Glomerular visceral epithelial cell (primary cell): ENCODE measurements at regions not wholly inside any gene's neighbourhood (a gene's known extent, or its start where the extent isn't known, plus 50 kb on each side); places are given as distances from the start of the nearest gene placed in this dataset.

Experiments
- DNase-seq: peaks from one replicate; pipeline ENCODE4 v3.0.0-alpha.2; 2016; ENCODE audit errors: extremely low spot score

DNA sequence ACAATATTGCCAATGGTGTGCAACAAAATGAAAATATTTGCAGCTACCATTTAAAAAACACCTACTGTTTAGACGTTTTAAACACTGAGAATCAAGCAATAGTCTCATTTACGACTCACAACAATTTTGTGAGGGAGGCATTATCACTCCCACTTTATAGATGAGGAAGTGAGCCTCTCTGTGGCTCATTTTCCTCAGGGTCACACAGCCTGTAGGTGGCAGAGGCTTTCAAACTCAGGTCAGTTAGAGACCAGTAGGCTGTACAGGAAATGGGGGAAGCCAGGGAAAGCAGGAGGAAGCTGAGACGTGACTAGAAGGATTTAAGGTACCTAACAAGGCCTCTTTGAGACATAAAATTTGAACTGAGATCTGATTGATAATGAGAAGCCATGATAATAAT, 95.0 kb upstream of the ZNF521 start:
- no peak for DNase-seq

DNA sequence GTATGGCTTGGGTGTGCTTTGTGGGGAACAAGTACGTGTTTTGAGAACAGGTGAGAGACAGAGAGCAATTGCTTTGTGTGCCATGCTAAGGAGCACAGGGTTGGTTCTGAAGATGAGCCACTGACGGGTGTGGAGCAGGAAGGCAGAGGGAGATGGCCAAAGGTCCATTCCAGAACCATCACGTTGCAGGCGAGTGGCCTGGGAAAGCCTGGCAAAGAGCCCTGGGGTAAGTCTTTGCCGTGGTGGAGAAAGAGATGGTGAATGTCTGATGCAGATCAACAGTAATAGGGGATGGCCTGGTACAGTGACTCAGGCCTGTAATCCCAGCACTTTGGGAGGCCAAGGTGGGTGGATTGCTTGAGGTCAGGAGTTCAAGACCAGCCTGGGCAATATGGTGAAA, 93.5 kb upstream of the ZNF521 start:
- DNase-seq: no peak

DNA sequence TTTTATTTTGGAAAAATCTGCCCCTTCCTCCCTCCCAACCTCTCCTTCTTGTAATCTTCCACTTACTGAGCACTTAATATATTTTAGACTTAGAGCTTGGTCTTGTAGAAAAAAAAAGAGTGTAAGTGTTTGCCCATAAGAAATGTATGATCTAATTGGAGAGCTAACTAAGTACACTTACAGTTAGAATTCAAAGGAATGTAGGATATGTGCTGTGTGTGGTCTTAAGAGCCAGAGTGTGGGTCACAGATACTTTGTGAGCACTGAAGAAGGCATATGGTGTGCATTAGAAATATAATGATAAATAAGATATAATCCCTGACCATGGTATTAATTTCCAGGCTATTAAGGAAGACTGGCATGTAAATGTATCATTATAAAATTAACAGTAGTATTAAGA, 91.8 kb upstream of the ZNF521 start:
- DNase-seq: no peak

DNA sequence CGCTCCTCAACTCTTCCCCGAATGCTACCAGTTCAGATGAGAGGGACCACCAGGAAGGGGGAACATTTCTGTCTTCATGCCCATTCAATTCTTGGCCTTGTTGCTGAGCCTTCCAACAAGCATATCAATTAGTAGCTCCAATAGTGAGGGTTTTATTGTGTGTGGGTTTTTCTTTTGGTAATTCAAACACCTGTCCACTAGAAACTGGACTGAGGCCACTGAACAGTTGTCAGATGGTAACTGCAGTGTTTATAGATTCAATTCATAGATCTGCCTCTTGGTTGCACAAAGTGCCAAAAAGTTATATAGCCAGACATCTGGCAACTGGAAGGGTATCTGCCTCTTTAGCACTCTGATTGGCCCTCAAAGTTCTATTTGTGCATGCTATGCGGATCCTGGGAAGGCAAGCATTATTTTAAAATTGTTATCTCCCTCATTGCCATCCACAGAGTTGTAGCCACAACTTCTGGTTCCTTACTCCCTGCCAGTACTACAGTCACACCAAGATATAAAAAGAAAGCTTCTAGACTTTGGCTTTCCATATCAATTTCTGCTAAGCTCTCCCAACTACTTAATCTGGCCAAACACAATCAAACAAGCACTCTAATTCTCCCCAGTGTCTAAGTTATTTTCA, 83.3 kb upstream of the ZNF521 start:
- DNase-seq: no peak

DNA sequence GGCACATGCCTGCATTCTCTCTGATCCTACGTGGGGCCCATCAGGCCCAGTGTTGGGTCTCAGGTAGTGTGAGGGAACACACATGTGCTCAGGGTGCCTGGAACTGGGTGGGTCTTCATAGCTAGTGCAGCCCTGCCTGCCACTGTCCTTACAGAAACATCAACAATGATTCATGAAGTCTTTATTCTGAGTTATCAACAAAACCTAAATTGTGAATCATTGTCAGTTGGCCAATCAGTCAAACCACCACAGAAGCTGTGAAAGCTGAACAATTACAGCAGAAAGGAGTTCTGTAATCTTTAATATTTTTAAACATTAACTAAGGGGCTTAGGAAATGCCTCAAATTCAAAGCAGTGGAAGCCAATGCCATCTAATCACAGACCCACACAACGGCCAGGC, 82.8 kb upstream of the ZNF521 start:
- DNase-seq: peak; percentile 65

DNA sequence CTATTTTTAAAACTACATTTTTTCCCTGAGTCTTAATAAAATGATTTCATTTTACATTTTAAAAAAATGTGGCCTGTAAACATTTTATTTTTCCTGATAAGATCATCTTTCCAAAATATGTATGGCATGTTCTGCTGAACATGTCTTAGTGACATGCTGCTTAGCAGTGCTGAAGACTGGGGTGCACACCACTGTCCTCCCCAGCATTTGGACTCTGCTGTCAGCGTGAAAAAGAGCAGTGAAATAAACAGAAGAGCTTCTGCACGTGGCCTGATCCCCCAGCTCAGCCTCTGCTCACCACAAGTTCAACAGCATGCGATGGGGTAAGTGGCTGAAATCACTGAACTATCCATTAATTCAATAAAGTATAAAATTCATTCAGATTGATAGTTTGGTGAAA, 81.6 kb upstream of the ZNF521 start:
- no peak for DNase-seq

DNA sequence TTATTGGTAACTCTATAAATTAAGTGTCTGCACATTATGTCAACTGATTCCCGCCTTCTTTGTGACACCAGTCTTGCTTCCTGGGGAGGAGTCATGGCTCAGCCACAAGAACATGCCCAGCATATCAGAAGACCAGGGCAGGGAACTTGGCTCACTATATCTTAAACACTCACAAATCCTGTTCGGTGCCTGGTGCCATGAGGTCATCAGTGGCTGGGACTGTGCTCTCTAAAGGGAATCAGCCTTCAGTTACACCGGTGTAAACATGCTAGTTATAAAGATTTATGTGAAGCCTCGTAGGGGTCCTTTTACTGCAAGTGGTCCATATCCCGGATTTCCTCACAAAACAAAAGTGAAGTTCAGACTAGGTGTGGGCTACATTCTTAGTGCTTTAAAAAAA, 73.1 kb upstream of the ZNF521 start:
- DNase-seq: no peak

DNA sequence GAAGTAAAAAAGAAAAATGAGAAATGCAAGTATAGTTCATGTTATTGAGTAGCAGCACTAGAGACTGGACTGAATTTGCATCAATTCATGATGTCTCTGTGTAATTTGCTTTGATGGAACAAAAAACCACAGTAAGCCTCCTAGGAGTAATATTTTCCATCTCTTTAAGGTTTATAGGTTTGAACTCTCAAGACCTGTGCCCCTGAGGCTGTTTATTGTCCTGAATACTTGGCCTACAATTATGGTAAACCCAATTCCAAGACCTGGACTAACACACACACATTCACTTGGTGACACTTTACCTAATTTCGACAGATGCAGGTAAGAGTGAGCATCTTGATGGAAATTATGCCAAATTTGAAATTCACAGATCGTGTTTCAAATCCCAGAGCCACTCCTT, 71.8 kb upstream of the ZNF521 start:
- DNase-seq: no peak

DNA sequence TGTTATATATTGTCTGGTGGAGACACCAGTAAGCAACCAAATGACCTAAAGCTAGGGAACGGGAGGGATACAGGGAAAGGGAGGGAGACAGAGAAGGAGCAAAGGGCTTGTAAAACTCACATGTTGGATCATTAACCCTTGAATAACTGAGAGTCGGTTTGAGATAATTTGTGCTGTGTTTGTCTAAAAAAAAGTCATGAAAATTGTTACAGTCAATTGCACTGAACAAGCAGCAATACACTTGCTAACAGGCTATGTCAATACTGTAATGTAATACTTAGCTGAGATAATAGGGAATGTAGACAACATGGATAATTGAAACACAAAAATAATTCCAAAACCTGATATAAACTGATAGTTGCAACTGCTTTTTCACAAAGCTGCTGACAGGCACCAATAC, 71.3 kb upstream of the ZNF521 start:
- DNase-seq: no peak

DNA sequence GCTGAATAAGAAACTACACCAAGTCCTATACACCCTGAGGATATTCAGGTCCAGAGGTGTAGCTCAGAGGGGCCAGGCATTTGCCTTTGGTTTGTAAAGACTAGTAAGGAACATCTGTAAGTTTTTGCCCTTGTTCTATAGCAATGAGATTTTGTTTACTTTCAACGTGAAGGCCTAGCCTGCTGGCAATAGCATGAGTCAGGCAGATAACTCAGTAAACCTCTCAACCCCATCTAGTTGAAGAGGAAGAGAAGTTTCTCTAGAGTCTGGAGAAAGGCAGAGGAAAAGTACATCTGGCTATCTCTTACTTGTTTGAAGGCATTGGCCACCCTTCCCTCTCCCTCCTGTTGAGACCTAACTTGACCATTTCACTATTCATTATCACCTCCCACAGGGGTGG, 70.3 kb upstream of the ZNF521 start:
- DNase-seq: no peak

DNA sequence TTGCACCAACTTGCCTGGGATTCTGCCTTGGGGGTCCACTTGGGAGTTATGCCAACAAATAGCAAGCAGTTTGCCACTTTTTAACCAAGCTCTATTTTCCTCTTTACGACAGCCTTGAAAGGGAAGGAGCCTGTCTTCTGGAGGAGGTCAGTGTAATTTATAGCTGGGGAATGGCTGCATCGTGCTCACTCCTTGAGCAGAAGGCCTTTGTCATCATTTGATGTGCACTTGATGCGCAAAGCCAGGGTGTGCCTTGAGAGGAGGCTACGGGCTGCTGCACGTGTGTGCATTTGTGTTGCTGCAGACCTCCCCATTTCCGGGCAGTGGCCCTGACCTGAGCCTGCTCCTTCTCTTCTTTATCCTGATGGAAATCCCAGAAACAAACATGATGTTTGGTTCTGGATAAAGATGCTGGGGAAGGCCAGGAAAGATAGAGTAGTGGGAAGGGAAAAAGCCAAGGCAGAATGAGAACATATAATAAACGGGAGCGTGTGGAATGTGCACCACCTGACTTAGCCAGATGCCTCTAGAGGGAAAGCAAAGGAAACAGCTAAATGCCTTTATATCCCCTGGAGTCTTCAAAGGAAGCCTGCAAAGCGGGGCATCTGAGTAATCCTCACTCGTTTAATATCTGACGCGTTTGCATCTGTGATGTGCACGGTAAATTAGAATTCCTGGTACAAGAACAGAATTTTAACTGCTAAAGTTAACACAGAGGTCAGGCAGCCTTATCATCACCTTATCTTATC, 68.3 kb upstream of the ZNF521 start:
- no peak for DNase-seq

DNA sequence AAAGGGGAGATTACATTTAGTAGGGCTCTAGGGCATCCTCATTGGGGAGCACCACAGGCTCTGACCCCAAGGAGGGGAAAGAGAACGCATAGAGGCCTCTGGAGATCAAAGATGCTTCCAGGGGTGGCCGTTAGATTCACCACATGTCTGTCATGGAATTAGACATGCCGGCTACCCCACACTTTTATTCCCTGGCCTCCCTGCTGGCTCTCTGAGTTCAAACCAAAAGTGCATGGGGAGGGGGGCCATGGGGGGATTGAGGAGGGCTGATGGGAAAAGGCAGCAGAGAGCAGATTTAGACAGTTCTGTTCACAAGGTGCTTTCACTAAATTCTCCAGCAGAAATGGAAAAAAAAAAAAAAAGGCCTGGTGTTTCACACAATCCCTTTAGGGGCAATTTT, 64.4 kb upstream of the ZNF521 start:
- DNase-seq: no peak

DNA sequence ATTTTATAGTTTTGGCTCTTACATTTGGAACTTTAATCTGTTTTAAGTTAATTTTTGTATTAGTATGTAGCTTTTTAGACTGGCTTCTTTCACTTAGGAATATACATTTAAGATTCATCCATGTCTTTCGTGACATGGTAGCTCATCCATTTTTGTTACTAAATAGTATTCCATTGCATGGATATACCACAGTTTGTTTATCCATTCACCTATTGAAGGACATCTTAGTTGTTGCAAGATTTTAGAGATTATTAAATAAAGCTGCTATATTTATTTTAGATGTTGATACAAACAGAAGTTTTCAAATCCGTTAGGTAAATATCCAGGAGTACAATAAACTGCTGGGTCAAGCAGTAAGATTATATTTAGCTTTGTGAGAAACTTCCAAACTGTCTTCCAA, 58.0 kb upstream of the ZNF521 start:
- DNase-seq: no peak

DNA sequence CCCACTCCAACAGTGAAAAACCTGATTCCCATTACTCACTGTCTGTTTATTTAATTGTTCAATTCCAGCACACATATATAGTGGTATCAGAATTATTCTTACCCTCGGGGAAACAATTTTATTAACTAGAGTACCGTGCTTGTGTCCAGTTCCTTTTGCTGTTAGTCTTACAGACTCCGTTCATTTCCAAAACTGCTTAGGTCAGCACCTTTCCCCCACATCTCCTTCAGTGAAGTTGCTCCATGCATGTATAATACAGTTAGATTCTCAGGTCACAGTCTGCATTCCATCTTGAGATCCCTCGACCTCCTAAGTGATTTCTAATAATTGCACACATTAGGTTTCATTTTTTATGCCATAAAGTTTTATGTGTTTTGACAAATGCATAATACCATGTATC, 56.3 kb upstream of the ZNF521 start:
- DNase-seq: no peak
